CD4-positive, alpha-beta T cell treated with Interleukin-15 for 1 hour (primary cell): ENCODE measurements at regions not wholly inside any gene's neighbourhood (a gene's known extent, or its start where the extent isn't known, plus 50 kb on each side); places are given as distances from the start of the nearest gene placed in this dataset.
"Not testable (repeated sequence)": the region's sequence is repeated elsewhere in the genome, so short reads cannot be mapped to it uniquely, and the experiment has no call there.

Experiments used
- DNase-seq: peaks from one replicate; pipeline ENCODE4 v3.0.0-alpha.2; 2020

GRCh38 chr5:90338712-90339372 is 70.7 kb downstream of the CETN3 start:
- no peak for DNase-seq

- no peak for DNase-seq
Measured at GRCh38 chr5:90337449-90338052, 72.0 kb downstream of the CETN3 start.

GRCh38 chr5:90336752-90337151 is 72.8 kb downstream of the CETN3 start:
- DNase-seq = no peak

GRCh38 chr5:90334741-90335140 is 74.8 kb downstream of the CETN3 start:
- no peak for DNase-seq

GRCh38 chr5:90329911-90330310 is 79.6 kb downstream of the CETN3 start:
- no peak for DNase-seq

- DNase-seq = no peak
Measured at GRCh38 chr5:90326995-90327394, 82.6 kb downstream of the CETN3 start.

GRCh38 chr5:90325093-90325492 is 84.5 kb downstream of the CETN3 start:
- DNase-seq = no peak

GRCh38 chr5:90320348-90320747 is 89.2 kb downstream of the CETN3 start:
- not testable (repeated sequence) for DNase-seq

- DNase-seq = no peak
Measured at GRCh38 chr5:90312027-90312426, 97.5 kb downstream of the CETN3 start.

GRCh38 chr5:90311401-90311800 is 98.2 kb downstream of the CETN3 start:
- no peak for DNase-seq

- no peak for DNase-seq
Measured at GRCh38 chr5:90308787-90309585, 100.6 kb downstream of the CETN3 start.

- no peak for DNase-seq
Measured at GRCh38 chr5:90307782-90308181, 101.8 kb downstream of the CETN3 start.

GRCh38 chr5:90307322-90307721 is 102.2 kb downstream of the CETN3 start:
- DNase-seq = no peak

GRCh38 chr5:90306613-90307012 is 102.9 kb downstream of the CETN3 start:
- no peak for DNase-seq

GRCh38 chr5:90305041-90305720 is 104.4 kb downstream of the CETN3 start:
- DNase-seq = no peak

- no peak for DNase-seq
Measured at GRCh38 chr5:90301248-90301647, 108.3 kb downstream of the CETN3 start.

- DNase-seq = no peak
Measured at GRCh38 chr5:90297045-90297764, 112.4 kb downstream of the CETN3 start.

- DNase-seq = no peak
Measured at GRCh38 chr5:90294604-90295003, 115.0 kb downstream of the CETN3 start.

GRCh38 chr5:90293931-90294330 is 115.6 kb downstream of the CETN3 start:
- DNase-seq = no peak

- no peak for DNase-seq
Measured at GRCh38 chr5:90290648-90291047, 118.9 kb downstream of the CETN3 start.

- DNase-seq = no peak
Measured at GRCh38 chr5:90289837-90290236, 119.7 kb downstream of the CETN3 start.

GRCh38 chr5:90287036-90287435 is 122.5 kb downstream of the CETN3 start:
- DNase-seq = no peak

GRCh38 chr5:90285581-90285980 is 124.0 kb downstream of the CETN3 start:
- DNase-seq = no peak
